Kidney tubule cell (primary cell): ENCODE measurements at regions not wholly inside any gene's neighbourhood (a gene's known extent, or its start where the extent isn't known, plus 50 kb on each side); places are given as distances from the start of the nearest gene placed in this dataset.
"Not testable (repeated sequence)": the region's sequence is repeated elsewhere in the genome, so short reads cannot be mapped to it uniquely, and the experiment has no call there.

Source experiments
- DNase-seq: peaks from one replicate; pipeline ENCODE4 v3.0.0-alpha.2; 2018; ENCODE audit warnings: low spot score

GRCh38 chr17:54494721-54495715, 405.6 kb upstream of the TOM1L1 start:
- DNase-seq, result no peak

- DNase-seq, result no peak
Observed at GRCh38 chr17:54505404-54505803, 395.2 kb upstream of the TOM1L1 start.

GRCh38 chr17:54518706-54519105, 381.9 kb upstream of the TOM1L1 start:
- DNase-seq, result no peak

GRCh38 chr17:54521137-54521536, 379.5 kb upstream of the TOM1L1 start:
- no peak for DNase-seq

- DNase-seq, result no peak
Observed at GRCh38 chr17:54524501-54524900, 376.2 kb upstream of the TOM1L1 start.

- no peak for DNase-seq
Observed at GRCh38 chr17:54527941-54528340, 372.7 kb upstream of the TOM1L1 start.

- DNase-seq, result no peak
Observed at GRCh38 chr17:54530398-54530797, 370.3 kb upstream of the TOM1L1 start.

- DNase-seq, result no peak
Observed at GRCh38 chr17:54536306-54536705, 364.3 kb upstream of the TOM1L1 start.

GRCh38 chr17:54537656-54538055, 363.0 kb upstream of the TOM1L1 start:
- DNase-seq, result no peak

GRCh38 chr17:54544249-54544648, 356.4 kb upstream of the TOM1L1 start:
- DNase-seq, result no peak

- DNase-seq, result no peak
Observed at GRCh38 chr17:54559883-54560282, 340.8 kb upstream of the TOM1L1 start.

- DNase-seq, result no peak
Observed at GRCh38 chr17:54608634-54609155, 292.0 kb upstream of the TOM1L1 start.

GRCh38 chr17:54620399-54620978, 280.2 kb upstream of the TOM1L1 start:
- no peak for DNase-seq

GRCh38 chr17:54623746-54624145, 276.9 kb upstream of the TOM1L1 start:
- DNase-seq, result no peak

- DNase-seq, result no peak
Observed at GRCh38 chr17:54626146-54626703, 274.4 kb upstream of the TOM1L1 start.

GRCh38 chr17:54639426-54639825, 261.2 kb upstream of the TOM1L1 start:
- not testable (repeated sequence) for DNase-seq

- DNase-seq, result no peak
Observed at GRCh38 chr17:54662978-54663876, 237.4 kb upstream of the TOM1L1 start.

GRCh38 chr17:54666559-54666958, 234.1 kb upstream of the TOM1L1 start:
- DNase-seq, result no peak

GRCh38 chr17:54678158-54678557, 222.5 kb upstream of the TOM1L1 start:
- DNase-seq, result no peak

GRCh38 chr17:54680410-54680809, 220.2 kb upstream of the TOM1L1 start:
- no peak for DNase-seq

- no peak for DNase-seq
Observed at GRCh38 chr17:54694287-54694887, 206.3 kb upstream of the TOM1L1 start.
